OCI-LY1 (cell line): ENCODE measurements at regions not wholly inside any gene's neighbourhood (a gene's known extent, or its start where the extent isn't known, plus 50 kb on each side); places are given as distances from the start of the nearest gene placed in this dataset.

ENCODE experiments used
- H2AFZ ChIP-seq: fragments of 200-600 bp; sonication (generic), shearing (Covaris generic); 2 replicates; pipeline ENCODE4 v1.6.0; 2014; ENCODE audit warnings: antibody characterized with exemption, mild to moderate bottlenecking, low read length
- H3F3A ChIP-seq: fragments of 200-600 bp; sonication (generic), shearing (Covaris generic); 2 replicates; pipeline ENCODE4 v1.6.0; 2014; ENCODE audit warnings: mild to moderate bottlenecking, antibody characterized with exemption, low read length, moderate library complexity; ENCODE audit not compliant: insufficient read depth
- H3K27ac ChIP-seq: fragments of 200-600 bp; sonication (generic); 2 replicates; pipeline ENCODE4 v1.5.1; 2014; ENCODE audit warnings: low read length, mixed run types, mild to moderate bottlenecking, low read depth; ENCODE audit not compliant: poor library complexity, severe bottlenecking
- H3K27me3 ChIP-seq: fragments of 200-600 bp; sonication (generic); 2 replicates; pipeline ENCODE4 v1.6.0; 2014; ENCODE audit warnings: antibody characterized with exemption, mild to moderate bottlenecking, low read length, moderate library complexity; ENCODE audit not compliant: insufficient read depth
- H3K36me3 ChIP-seq: fragments of 200-600 bp; sonication (generic); 2 replicates; pipeline ENCODE4 v1.6.1; 2014; ENCODE audit warnings: mild to moderate bottlenecking, antibody characterized with exemption, low read length, moderate library complexity, mixed read lengths; ENCODE audit not compliant: insufficient read depth
- H3K4me1 ChIP-seq: fragments of 200-600 bp; sonication (generic); 2 replicates; pipeline ENCODE4 v1.5.1; 2014; ENCODE audit warnings: mild to moderate bottlenecking, low read length, moderate library complexity; ENCODE audit not compliant: insufficient read depth, severe bottlenecking
- H3K4me2 ChIP-seq: fragments of 200-600 bp; sonication (generic), shearing (Covaris generic); 2 replicates; pipeline ENCODE4 v1.6.1; 2014; ENCODE audit warnings: low read length
- H3K4me3 ChIP-seq: fragments of 200-600 bp; sonication (generic); 2 replicates; pipeline ENCODE4 v1.5.1; 2014; ENCODE audit warnings: low read length, low read depth, mild to moderate bottlenecking, mixed read lengths; ENCODE audit not compliant: poor library complexity, severe bottlenecking
- H3K79me2 ChIP-seq: fragments of 200-600 bp; shearing (Covaris generic); 2 replicates; pipeline ENCODE4 v1.6.1; 2016; ENCODE audit warnings: mixed run types, low read length, mixed read lengths; ENCODE audit not compliant: insufficient read depth
- H3K9ac ChIP-seq: fragments of 200-600 bp; sonication (generic), shearing (Covaris generic); 2 replicates; pipeline ENCODE4 v1.6.1; 2014; ENCODE audit warnings: mild to moderate bottlenecking, low read length, mixed read lengths
- H3K9me2 ChIP-seq: fragments of 200-600 bp; sonication (generic), shearing (Covaris generic); 2 replicates; pipeline ENCODE4 v1.6.1; 2014; ENCODE audit warnings: low read depth, mild to moderate bottlenecking, low read length, mixed read lengths
- H3K9me3 ChIP-seq: fragments of 200-600 bp; shearing (Covaris generic); 2 replicates; pipeline ENCODE4 v1.6.1; 2014; ENCODE audit warnings: low read length, mixed read lengths
- H4K20me1 ChIP-seq: fragments of 200-600 bp; sonication (generic), shearing (Covaris generic); 2 replicates; pipeline ENCODE4 v1.6.0; 2016; ENCODE audit warnings: mild to moderate bottlenecking, low read length; ENCODE audit not compliant: insufficient read depth
- EZH2 ChIP-seq: fragments of 200-600 bp; sonication (generic), shearing (Covaris generic); IDR thresholded peaks from 2 replicates; pipeline ENCODE4 v1.8.0; 2017; ENCODE audit warnings: borderline replicate concordance, mixed run types, mild to moderate bottlenecking, antibody characterized with exemption, low read length, moderate library complexity, mixed read lengths
- TF ChIP-seq, protein P1 (sequence below): fragments of 200-600 bp; sonication (generic), shearing (Covaris generic); IDR thresholded peaks from 2 replicates; pipeline ENCODE4 v1.5.1; 2017; ENCODE audit warnings: mild to moderate bottlenecking, antibody characterized with exemption, low read length, moderate library complexity, mixed read lengths

GRCh38 chr12:81815611-81816010 lies 56.5 kb upstream of the PPFIA2 start:
- no peak overlapping the region for H3K27ac ChIP-seq

DNA sequence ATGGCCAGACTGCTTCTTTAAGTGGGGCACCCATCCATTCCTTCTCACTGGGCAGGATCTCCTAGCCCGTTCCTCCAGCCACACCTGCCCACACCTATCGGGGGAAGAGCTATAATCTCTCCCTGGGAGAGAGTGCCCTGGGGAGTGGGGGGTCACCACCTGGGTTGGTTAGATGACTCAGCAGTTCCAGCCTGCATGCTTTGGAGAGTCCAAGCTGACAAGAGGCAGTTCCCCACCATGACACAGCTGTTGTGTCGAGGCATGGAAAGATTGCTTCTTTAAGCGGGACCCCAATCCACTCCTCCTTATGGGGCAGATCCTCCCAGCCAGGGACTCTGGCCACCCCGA lies 52.6 kb upstream of the PPFIA2 start:
- Histone ChIP-seq H3K27ac (no peak overlapping the region), H3K9ac (no peak overlapping the region), H3K4me1 (no peaks in the 10 kb centered on the region), H3K79me2 (no peaks in the 10 kb centered on the region), H3K36me3 (no peaks in the 10 kb centered on the region), H3K9me2 (no peaks in the 10 kb centered on the region), H3K27me3 (no peaks in the 10 kb centered on the region), H3F3A (no peaks in the 10 kb centered on the region), H2AFZ (no peak overlapping the region), H3K4me3 (no peak overlapping the region), H3K9me3 (no peaks in the 10 kb centered on the region), H3K4me2 (no peak overlapping the region), H4K20me1 (no peaks in the 10 kb centered on the region)
- TF ChIP-seq EZH2 = no peak

More at GRCh38 chr12:81815611-81816010, 56.5 kb upstream of the PPFIA2 start:
- Histone ChIP-seq H3K4me2 (no peak overlapping the region), H2AFZ (no peak overlapping the region), H3K9me2 (no peaks in the 10 kb centered on the region), H4K20me1 (no peaks in the 10 kb centered on the region), H3K9me3 (no peaks in the 10 kb centered on the region), H3F3A (no peaks in the 10 kb centered on the region), H3K4me1 (no peaks in the 10 kb centered on the region), H3K4me3 (no peak overlapping the region), H3K36me3 (no peaks in the 10 kb centered on the region), H3K27me3 (no peaks in the 10 kb centered on the region), H3K9ac (no peak overlapping the region), H3K79me2 (no peaks in the 10 kb centered on the region)
- TF ChIP-seq, protein P1, sequence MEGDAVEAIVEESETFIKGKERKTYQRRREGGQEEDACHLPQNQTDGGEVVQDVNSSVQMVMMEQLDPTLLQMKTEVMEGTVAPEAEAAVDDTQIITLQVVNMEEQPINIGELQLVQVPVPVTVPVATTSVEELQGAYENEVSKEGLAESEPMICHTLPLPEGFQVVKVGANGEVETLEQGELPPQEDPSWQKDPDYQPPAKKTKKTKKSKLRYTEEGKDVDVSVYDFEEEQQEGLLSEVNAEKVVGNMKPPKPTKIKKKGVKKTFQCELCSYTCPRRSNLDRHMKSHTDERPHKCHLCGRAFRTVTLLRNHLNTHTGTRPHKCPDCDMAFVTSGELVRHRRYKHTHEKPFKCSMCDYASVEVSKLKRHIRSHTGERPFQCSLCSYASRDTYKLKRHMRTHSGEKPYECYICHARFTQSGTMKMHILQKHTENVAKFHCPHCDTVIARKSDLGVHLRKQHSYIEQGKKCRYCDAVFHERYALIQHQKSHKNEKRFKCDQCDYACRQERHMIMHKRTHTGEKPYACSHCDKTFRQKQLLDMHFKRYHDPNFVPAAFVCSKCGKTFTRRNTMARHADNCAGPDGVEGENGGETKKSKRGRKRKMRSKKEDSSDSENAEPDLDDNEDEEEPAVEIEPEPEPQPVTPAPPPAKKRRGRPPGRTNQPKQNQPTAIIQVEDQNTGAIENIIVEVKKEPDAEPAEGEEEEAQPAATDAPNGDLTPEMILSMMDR = no peak
- no peak for TF ChIP-seq EZH2

- Histone ChIP-seq H3K9ac (no peak overlapping the region), H3K9me3 (no peaks in the 10 kb centered on the region), H3K4me3 (no peak overlapping the region), H2AFZ (no peak overlapping the region), H3K36me3 (no peaks in the 10 kb centered on the region), H3K9me2 (no peaks in the 10 kb centered on the region), H3F3A (no peaks in the 10 kb centered on the region), H4K20me1 (no peaks in the 10 kb centered on the region), H3K4me1 (no peaks in the 10 kb centered on the region), H3K27ac (no peak overlapping the region), H3K79me2 (no peaks in the 10 kb centered on the region), H3K27me3 (no peaks in the 10 kb centered on the region), H3K4me2 (no peak overlapping the region)
- TF ChIP-seq, protein P1 = no peak
- no peak for TF ChIP-seq EZH2
Measured at GRCh38 chr12:81811061-81811777, 52.1 kb upstream of the PPFIA2 start.
